ENCODE measurements at regions not wholly inside any gene's neighbourhood (a gene's known extent, or its start where the extent isn't known, plus 50 kb on each side); places are given as distances from the start of the nearest gene placed in this dataset.
"Not testable (repeated sequence)": the region's sequence is repeated elsewhere in the genome, so short reads cannot be mapped to it uniquely, and the experiment has no call there.

GRCh38 chr9:102185371-102185770, 446.9 kb upstream of the GRIN3A start:
- Histone ChIP-seq H3K27me3 (no peaks in the 10 kb centered on the region), H3K4me1 (no peaks in the 10 kb centered on the region), H3K36me3 (no peaks in the 10 kb centered on the region), H3K4me3 (no peak overlapping the region), H3K9me3 (no peaks in the 10 kb centered on the region), H3K27ac (no peak overlapping the region)
- intact Hi-C loops (cut with DNase I; ENCODE audit: low total_unique reads) (no loop called here), in situ Hi-C loops (cut with MboI; ENCODE audit: low pct_ligation_motif_present in 1 of 4, low pct_unique_long_range_greater_than_20kb in 1 of 4, low sequenced_read_pairs in 3 of 4) (no loop called here)
- TF ChIP-seq CTCF (IDR thresholded peaks at IDR 0.05) (no peak), EP300 (IDR thresholded peaks at IDR 0.05; ENCODE audit: low read depth) (no peak), POLR2A (IDR thresholded peaks at IDR 0.05) (no peak), POLR2AphosphoS5 (IDR thresholded peaks at IDR 0.05) (no peak)
- no peak for DNase-seq
- WGBS, 2 donors (ENCODE audit: low coverage in 1 of 2): 81 to 83% methylated on average over 2 of the region's 2 CpGs

GRCh38 chr9:102178811-102179210, 440.4 kb upstream of the GRIN3A start:
- in situ Hi-C loops (cut with MboI; ENCODE audit: low pct_ligation_motif_present in 1 of 4, low pct_unique_long_range_greater_than_20kb in 1 of 4, low sequenced_read_pairs in 3 of 4): no loop called here

GRCh38 chr9:102174202-102174601, 435.8 kb upstream of the GRIN3A start:
- H3K27ac ChIP-seq; H3K4me1 ChIP-seq; intact Hi-C loops (cut with DNase I; ENCODE audit: low total_unique reads); H3K27me3 ChIP-seq; H3K36me3 ChIP-seq; DNase-seq; in situ Hi-C loops (cut with MboI; ENCODE audit: low pct_ligation_motif_present in 1 of 4, low pct_unique_long_range_greater_than_20kb in 1 of 4, low sequenced_read_pairs in 3 of 4); H3K9me3 ChIP-seq; H3K4me3 ChIP-seq: not testable (repeated sequence)
- WGBS, 2 donors (ENCODE audit: low coverage in 1 of 2): 43 to 73% methylated on average over 1 to 8 of the region's 8 CpGs

More at GRCh38 chr9:102178811-102179210, 440.4 kb upstream of the GRIN3A start:
- no peak for DNase-seq
- H3K4me1 ChIP-seq: no peaks in the 10 kb centered on the region
- no peaks in the 10 kb centered on the region for H3K36me3 ChIP-seq
- H3K9me3 ChIP-seq: peaks cover 0 to 7% of the 10 kb centered on the region in 2 donors
- WGBS, 2 donors (ENCODE audit: low coverage in 1 of 2): 60 to 64% methylated on average over 3 of the region's 3 CpGs
- intact Hi-C loops (cut with DNase I; ENCODE audit: low total_unique reads): no loop called here
- TF ChIP-seq POLR2A (IDR thresholded peaks at IDR 0.05) (no peak), EP300 (IDR thresholded peaks at IDR 0.05; ENCODE audit: low read depth) (no peak), POLR2AphosphoS5 (IDR thresholded peaks at IDR 0.05) (no peak), CTCF (IDR thresholded peaks at IDR 0.05) (no peak)
- H3K27ac ChIP-seq: no peak overlapping the region
- no peaks in the 10 kb centered on the region for H3K27me3 ChIP-seq
- no peak overlapping the region for H3K4me3 ChIP-seq

- no peaks in the 10 kb centered on the region for H3K4me1 ChIP-seq
- no peak for DNase-seq
- in situ Hi-C loops (cut with MboI; ENCODE audit: low pct_ligation_motif_present in 1 of 4, low pct_unique_long_range_greater_than_20kb in 1 of 4, low sequenced_read_pairs in 3 of 4) (no loop called here), intact Hi-C loops (cut with DNase I; ENCODE audit: low total_unique reads) (no loop called here)
- H3K27me3 ChIP-seq: no peaks in the 10 kb centered on the region
- H3K36me3 ChIP-seq: no peaks in the 10 kb centered on the region
- no peaks in the 10 kb centered on the region for H3K9me3 ChIP-seq
- TF ChIP-seq POLR2AphosphoS5 (IDR thresholded peaks at IDR 0.05) (no peak), CTCF (IDR thresholded peaks at IDR 0.05) (no peak), EP300 (IDR thresholded peaks at IDR 0.05; ENCODE audit: low read depth) (no peak), POLR2A (IDR thresholded peaks at IDR 0.05) (no peak)
- H3K4me3 ChIP-seq: no peak overlapping the region
- no peak overlapping the region for H3K27ac ChIP-seq
Measured at GRCh38 chr9:102164247-102164646, 425.8 kb upstream of the GRIN3A start.

- H3K36me3 ChIP-seq; in situ Hi-C loops (cut with MboI; ENCODE audit: low pct_ligation_motif_present in 1 of 4, low pct_unique_long_range_greater_than_20kb in 1 of 4, low sequenced_read_pairs in 3 of 4); DNase-seq; intact Hi-C loops (cut with DNase I; ENCODE audit: low total_unique reads); H3K4me3 ChIP-seq; H3K4me1 ChIP-seq; H3K27ac ChIP-seq; H3K27me3 ChIP-seq: not testable (repeated sequence)
- 93% methylated on average over 11 of the region's 12 CpGs; no CpG with 5 or more reads in 1 of the 2 donors for WGBS, 2 donors (ENCODE audit: low coverage in 1 of 2)
- peaks cover 5 to 11% of the 10 kb centered on the region in 2 donors for H3K9me3 ChIP-seq
Measured at GRCh38 chr9:102153081-102153480, 414.6 kb upstream of the GRIN3A start.

Measured in transverse colon (tissue), 4 donors.